Heart left ventricle (tissue), 13 donors: ENCODE measurements at regions not wholly inside any gene's neighbourhood (a gene's known extent, or its start where the extent isn't known, plus 50 kb on each side); places are given as distances from the start of the nearest gene placed in this dataset.

Experiments
- CTCF ChIP-seq, 12 donors: fragments of 200-600 bp; sonication (generic) in 4 of 12; IDR thresholded peaks; one replicate each; pipeline versions ENCODE4 v1.5.0 to v1.8.0; 2018 to 2022; ENCODE audit warnings: antibody characterized with exemption in 12 of 12, mild to moderate bottlenecking in 5 of 12
- POLR2A ChIP-seq, 2 donors: fragments of 450-650 bp; IDR thresholded peaks; one replicate each; pipeline ENCODE4 v1.6.1; 2017; ENCODE audit warnings: antibody characterized with exemption in 2 of 2, mild to moderate bottlenecking in 2 of 2, moderate library complexity in 2 of 2
- donor health status: ischemic (EF 13 %, LVEDD 7.1; RV severe dilation, severe dysfunction).
- donor health status: DM: no; HTN: yes; CAD: no.
- donor health status: DM: no; HTN: no; CAD: no.
- donor health status: ischemic (EF 25% LVEDD 6.9; RV normal size, moderate dysfunction).
- donor health status: ischemic (EF 25% LVEDD 5.7; RV mildly dilated, moderate dysfunction).
- donor health status: ischemic (EF 35%, LVEDD 5.7; RV mildly dilated, moderate dysfunction).
- donor health status: nonischemic (EF 11% LVEDD 7.7; RV severe dilation, severe dysfunction).
- donor health status: DM: yes; HTN: yes; CAD: no.
- donor health status: PGD.
- donor health status: ischemic (EF 29% LVEDD 5.4; RV normal size, mild dysfunction).
- donor health status: nonischemic (EF 23%, LVEDD 6.1; RV moderate dilation, normal function).

DNA sequence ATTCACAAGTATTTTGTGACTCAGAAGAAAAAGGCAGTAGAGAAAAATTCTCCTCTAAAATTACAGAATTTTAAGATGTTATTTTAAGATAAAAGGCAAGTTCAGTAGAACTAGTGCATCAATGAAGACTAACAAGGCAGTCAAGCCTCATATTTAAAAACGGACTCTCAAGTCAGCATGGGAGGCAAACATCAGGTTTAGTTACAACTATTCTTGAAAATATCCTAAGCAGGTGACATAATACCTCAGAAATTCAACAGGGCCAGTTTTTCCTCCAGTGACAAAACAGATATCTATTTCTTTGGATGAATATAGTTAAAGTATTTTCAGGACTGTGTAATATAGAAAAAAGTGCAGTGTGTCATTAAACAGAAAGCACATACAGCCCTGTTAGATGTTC is 194.0 kb upstream of the NMUR2 start:
- TF ChIP-seq CTCF (IDR thresholded peaks at IDR 0.05) (no peak), POLR2A (IDR thresholded peaks at IDR 0.05) (no peak)
